IPS-NIHi11 (cell line): ENCODE measurements at regions not wholly inside any gene's neighbourhood (a gene's known extent, or its start where the extent isn't known, plus 50 kb on each side); places are given as distances from the start of the nearest gene placed in this dataset.

Experiments used
- DNase-seq: peaks from one replicate; pipeline ENCODE4 v3.0.0; 2012; ENCODE audit warnings: mixed read lengths, low spot score

GRCh38 chr9:106613250-106613737 is 249.7 kb upstream of the ZNF462 start:
- DNase-seq = no peak

GRCh38 chr9:106615118-106615889 is 247.7 kb upstream of the ZNF462 start:
- DNase-seq = no peak

- no peak for DNase-seq
Measured at GRCh38 chr9:106616026-106616425, 246.9 kb upstream of the ZNF462 start.

- no peak for DNase-seq
Measured at GRCh38 chr9:106616851-106617345, 246.1 kb upstream of the ZNF462 start.

GRCh38 chr9:106619211-106619610 is 243.8 kb upstream of the ZNF462 start:
- no peak for DNase-seq

GRCh38 chr9:106620081-106620480 is 242.9 kb upstream of the ZNF462 start:
- no peak for DNase-seq

GRCh38 chr9:106620866-106621265 is 242.1 kb upstream of the ZNF462 start:
- DNase-seq = peak; percentile 10

GRCh38 chr9:106621313-106622163 is 241.4 kb upstream of the ZNF462 start:
- peak; percentile 35 for DNase-seq

- DNase-seq = peak; percentile 6
Measured at GRCh38 chr9:106622164-106622487, 240.8 kb upstream of the ZNF462 start.

- DNase-seq = no peak
Measured at GRCh38 chr9:106623558-106623957, 239.4 kb upstream of the ZNF462 start.

GRCh38 chr9:106625259-106625789 is 237.6 kb upstream of the ZNF462 start:
- no peak for DNase-seq

- no peak for DNase-seq
Measured at GRCh38 chr9:106626936-106627335, 236.0 kb upstream of the ZNF462 start.

- no peak for DNase-seq
Measured at GRCh38 chr9:106632621-106633020, 230.3 kb upstream of the ZNF462 start.

GRCh38 chr9:106634183-106634582 is 228.8 kb upstream of the ZNF462 start:
- no peak for DNase-seq

GRCh38 chr9:106634641-106635040 is 228.3 kb upstream of the ZNF462 start:
- DNase-seq = no peak

- no peak for DNase-seq
Measured at GRCh38 chr9:106637486-106637885, 225.5 kb upstream of the ZNF462 start.

GRCh38 chr9:106639873-106640568 is 222.9 kb upstream of the ZNF462 start:
- DNase-seq = no peak

GRCh38 chr9:106643211-106643930 is 219.6 kb upstream of the ZNF462 start:
- no peak for DNase-seq

- no peak for DNase-seq
Measured at GRCh38 chr9:106644661-106645060, 218.3 kb upstream of the ZNF462 start.

- DNase-seq = no peak
Measured at GRCh38 chr9:106648799-106649198, 214.2 kb upstream of the ZNF462 start.

GRCh38 chr9:106649664-106650063 is 213.3 kb upstream of the ZNF462 start:
- DNase-seq = no peak
